Calu3 (cell line): ENCODE measurements at regions not wholly inside any gene's neighbourhood (a gene's known extent, or its start where the extent isn't known, plus 50 kb on each side); places are given as distances from the start of the nearest gene placed in this dataset.

Experiments used
- BruUV-seq: library from RNA; stranded (reverse); fragments of 400-500 nt; replicated peaks from 2 replicates; lab custom pipeline; 2021; lab: Mats Ljungman, UMichigan
- CTCF ChIA-PET: fragments of 300-600 bp; sonication (Branson Sonifier 250); formaldehyde crosslinking; loops from one replicate; lab custom pipeline; 2022; ENCODE audit warnings: antibody characterized with exemption; lab: Charles Lee
- DNase-seq: peaks from one replicate; pipeline ENCODE4 v3.0.0; 2022
- H3K27ac Mint-ChIP-seq: one replicate; pipeline ENCODE4 v1.8.0; 2022; ENCODE audit warnings: mixed read lengths; ENCODE audit not compliant: unreplicated experiment
- H3K27me3 Mint-ChIP-seq: one replicate; pipeline ENCODE4 v1.8.0; 2022; ENCODE audit warnings: mixed read lengths; ENCODE audit not compliant: unreplicated experiment
- H3K36me3 Mint-ChIP-seq: one replicate; pipeline ENCODE4 v1.8.0; 2022; ENCODE audit warnings: mild to moderate bottlenecking, moderate library complexity, mixed read lengths; ENCODE audit not compliant: insufficient read depth, unreplicated experiment
- H3K4me1 Mint-ChIP-seq: one replicate; pipeline ENCODE4 v1.8.0; 2022; ENCODE audit warnings: mild to moderate bottlenecking, low read depth, mixed read lengths; ENCODE audit not compliant: unreplicated experiment
- H3K4me3 Mint-ChIP-seq: one replicate; pipeline ENCODE4 v1.8.0; 2022; ENCODE audit warnings: mild to moderate bottlenecking, low read depth, moderate library complexity, mixed read lengths; ENCODE audit not compliant: unreplicated experiment
- H3K9me3 Mint-ChIP-seq: one replicate; pipeline ENCODE4 v1.8.0; 2022; ENCODE audit warnings: low read depth, mixed read lengths; ENCODE audit not compliant: unreplicated experiment
- CTCF ChIP-seq: fragments of 200-600 bp; IDR thresholded peaks from one replicate; pipeline ENCODE4 v1.8.0; 2022; ENCODE audit warnings: antibody characterized with exemption; ENCODE audit not compliant: unreplicated experiment
- intact Hi-C: fragments of 100-400 bp; cut with micrococcal nuclease; formaldehyde crosslinking; loops from one replicate; pipeline ENCODE4 v1.10.0; 2022; ENCODE audit not compliant: unreplicated experiment

GRCh38 chr2:200725596-200725995 lies 86.1 kb upstream of the BZW1 start:
- Mint-ChIP-seq H3K4me1 (no peaks in the 10 kb centered on the region), H3K36me3 (no peaks in the 10 kb centered on the region), H3K27ac (no peak overlapping the region), H3K4me3 (no peak overlapping the region), H3K9me3 (no peaks in the 10 kb centered on the region), H3K27me3 (peaks cover 45% of the 10 kb centered on the region)
- TF ChIP-seq CTCF: no peak
- CTCF ChIA-PET: interaction anchor here (0.5 to 1.0 kb wide), 2 partner anchors 12 to 53 kb away, joined by 3 to 4 read pairs; no protein-coding TSS in a partner anchor
- BruUV-seq: no TSS peak
- intact Hi-C loops: no loop called here
- no peak for DNase-seq

- H3K4me1 Mint-ChIP-seq: no peaks in the 10 kb centered on the region
- H3K4me3 Mint-ChIP-seq: no peak overlapping the region
- TF ChIP-seq CTCF: no peak
- H3K27me3 Mint-ChIP-seq: peaks cover 37% of the 10 kb centered on the region
- no peak for DNase-seq
- intact Hi-C loops: no loop called here
- H3K9me3 Mint-ChIP-seq: no peaks in the 10 kb centered on the region
- no peaks in the 10 kb centered on the region for H3K36me3 Mint-ChIP-seq
- CTCF ChIA-PET: no interaction called here
- no peak overlapping the region for H3K27ac Mint-ChIP-seq
- BruUV-seq: no TSS peak
Observed at GRCh38 chr2:200728630-200729029, 83.1 kb upstream of the BZW1 start.

DNA sequence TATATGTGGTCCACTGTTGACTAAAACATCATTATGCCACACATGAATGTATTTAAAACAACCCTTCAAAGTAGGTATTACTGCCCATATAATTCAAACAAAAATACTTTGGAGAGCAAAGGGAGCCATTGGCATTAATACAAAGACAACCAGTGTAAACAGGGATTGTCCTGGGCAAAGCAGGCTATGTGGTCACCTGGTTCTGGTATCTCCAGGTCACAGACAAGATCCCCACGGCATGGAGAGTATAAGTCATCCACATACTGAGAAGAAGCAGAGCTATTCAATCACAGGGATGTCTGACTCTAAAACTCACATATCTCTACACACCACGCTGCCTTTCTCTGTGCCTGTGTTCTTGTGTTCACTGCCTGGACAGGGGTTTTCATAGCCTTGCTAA lies 81.4 kb upstream of the BZW1 start:
- H3K27me3 Mint-ChIP-seq: peaks cover 24% of the 10 kb centered on the region
- no peak for DNase-seq

GRCh38 chr2:200730960-200731359 lies 80.8 kb upstream of the BZW1 start:
- DNase-seq: no peak
- intact Hi-C loops: no loop called here
- no peaks in the 10 kb centered on the region for H3K9me3 Mint-ChIP-seq
- BruUV-seq: no TSS peak
- CTCF ChIA-PET: interaction anchor here (1.5 kb wide), 1 partner anchor 35 kb away, joined by 6 read pairs; no protein-coding TSS in a partner anchor
- H3K4me3 Mint-ChIP-seq: no peak overlapping the region
- TF ChIP-seq CTCF: no peak
- no peaks in the 10 kb centered on the region for H3K4me1 Mint-ChIP-seq
- peaks cover 17% of the 10 kb centered on the region for H3K27me3 Mint-ChIP-seq
- H3K27ac Mint-ChIP-seq: no peak overlapping the region
- no peaks in the 10 kb centered on the region for H3K36me3 Mint-ChIP-seq

More for the DNA sequence above, 81.4 kb upstream of the BZW1 start:
- no peak for TF ChIP-seq CTCF
- Mint-ChIP-seq H3K4me1 (no peaks in the 10 kb centered on the region), H3K9me3 (no peaks in the 10 kb centered on the region), H3K4me3 (no peak overlapping the region), H3K27ac (no peak overlapping the region), H3K36me3 (no peaks in the 10 kb centered on the region)
- intact Hi-C loops: no loop called here
- no TSS peak for BruUV-seq
- CTCF ChIA-PET: no interaction called here
